ENCODE measurements at regions not wholly inside any gene's neighbourhood (a gene's known extent, or its start where the extent isn't known, plus 50 kb on each side); places are given as distances from the start of the nearest gene placed in this dataset.
A peak's percentile ranks its signal among the peaks of the same experiment; 100 is the strongest.

- DNase-seq: no peak
Observed at GRCh38 chr13:91101381-91101780, 246.1 kb upstream of the MIR17HG start.

GRCh38 chr13:91105270-91105669 lies 242.2 kb upstream of the MIR17HG start:
- no peak for DNase-seq

GRCh38 chr13:91106565-91106964 lies 240.9 kb upstream of the MIR17HG start:
- no peak for DNase-seq

- DNase-seq: no peak
Observed at GRCh38 chr13:91108315-91108714, 239.2 kb upstream of the MIR17HG start.

GRCh38 chr13:91111476-91112200 lies 235.8 kb upstream of the MIR17HG start:
- DNase-seq: no peak

- DNase-seq: no peak
Observed at GRCh38 chr13:91112201-91112923, 235.1 kb upstream of the MIR17HG start.

GRCh38 chr13:91112924-91113277 lies 234.6 kb upstream of the MIR17HG start:
- no peak for DNase-seq

- DNase-seq: no peak
Observed at GRCh38 chr13:91115776-91116175, 231.7 kb upstream of the MIR17HG start.

- no peak for DNase-seq
Observed at GRCh38 chr13:91117351-91117750, 230.1 kb upstream of the MIR17HG start.

- no peak for DNase-seq
Observed at GRCh38 chr13:91119643-91120042, 227.8 kb upstream of the MIR17HG start.

GRCh38 chr13:91122766-91123165 lies 224.7 kb upstream of the MIR17HG start:
- no peak for DNase-seq

GRCh38 chr13:91123456-91124127 lies 223.9 kb upstream of the MIR17HG start:
- DNase-seq: no peak

- no peak for DNase-seq
Observed at GRCh38 chr13:91126806-91127205, 220.7 kb upstream of the MIR17HG start.

GRCh38 chr13:91127995-91128394 lies 219.5 kb upstream of the MIR17HG start:
- DNase-seq: no peak

- DNase-seq: no peak
Observed at GRCh38 chr13:91132381-91132780, 215.1 kb upstream of the MIR17HG start.

- no peak for DNase-seq
Observed at GRCh38 chr13:91132786-91133185, 214.7 kb upstream of the MIR17HG start.

- peak; percentile 53 for DNase-seq
Observed at GRCh38 chr13:91133941-91134802, 213.3 kb upstream of the MIR17HG start.

GRCh38 chr13:91134803-91135184 lies 212.7 kb upstream of the MIR17HG start:
- no peak for DNase-seq

- no peak for DNase-seq
Observed at GRCh38 chr13:91135376-91135775, 212.1 kb upstream of the MIR17HG start.

GRCh38 chr13:91135968-91136367 lies 211.5 kb upstream of the MIR17HG start:
- DNase-seq: no peak

GRCh38 chr13:91136806-91137205 lies 210.7 kb upstream of the MIR17HG start:
- DNase-seq: no peak

GRCh38 chr13:91139232-91139631 lies 208.3 kb upstream of the MIR17HG start:
- DNase-seq: no peak

- no peak for DNase-seq
Observed at GRCh38 chr13:91141543-91142061, 205.9 kb upstream of the MIR17HG start.

All from NCI-H345 (cell line).